Right hindlimb (tissue), 1 donor: ENCODE measurements at regions not wholly inside any gene's neighbourhood (a gene's known extent, or its start where the extent isn't known, plus 50 kb on each side); places are given as distances from the start of the nearest gene placed in this dataset.

Source experiments
- DNase-seq: peaks from one replicate; pipeline ENCODE4 v3.0.0-alpha.2; 2018

- DNase-seq: no peak
Observed at GRCh38 chr10:123502983-123503382, 163.2 kb upstream of the GPR26 start.

DNA sequence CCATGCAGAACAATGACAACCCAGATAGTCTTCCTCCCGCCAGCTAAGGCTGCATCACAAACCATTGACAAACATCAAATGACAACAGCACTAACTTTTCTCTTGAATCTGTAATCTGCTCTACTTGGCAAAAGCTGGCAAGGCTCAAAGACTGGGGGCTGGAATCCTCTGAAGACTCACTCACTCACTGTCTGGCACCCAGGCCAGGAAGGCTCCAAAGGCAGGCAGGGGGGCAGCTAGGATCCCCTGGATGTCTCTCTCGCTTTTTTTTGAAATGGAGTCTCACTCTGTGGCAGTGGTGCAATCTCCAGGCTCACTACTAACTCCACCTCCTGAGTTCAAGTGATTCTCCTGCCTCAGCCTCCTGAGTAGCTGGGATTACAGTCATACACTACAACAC, 159.7 kb upstream of the GPR26 start:
- no peak for DNase-seq

DNA sequence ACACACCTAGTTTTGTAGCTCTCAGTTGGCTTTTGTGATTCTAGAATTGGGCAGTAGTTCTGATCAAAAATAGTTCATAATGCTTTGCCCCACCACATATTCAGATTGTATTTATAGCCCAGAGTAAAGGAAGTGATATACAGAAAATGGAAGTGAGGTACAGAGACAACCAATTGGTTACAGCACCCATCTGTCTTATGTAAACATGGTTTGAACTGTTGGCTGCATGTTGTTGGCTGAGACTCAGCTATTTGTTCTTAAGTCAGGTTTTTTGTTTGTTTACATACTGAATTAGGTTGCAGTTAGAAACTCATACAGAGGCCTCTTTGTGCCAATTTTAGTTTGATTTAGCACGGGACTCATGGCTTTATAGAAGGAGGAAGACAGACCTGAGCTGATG, 158.9 kb upstream of the GPR26 start:
- DNase-seq: no peak

GRCh38 chr10:123509338-123509737, 156.8 kb upstream of the GPR26 start:
- no peak for DNase-seq

DNA sequence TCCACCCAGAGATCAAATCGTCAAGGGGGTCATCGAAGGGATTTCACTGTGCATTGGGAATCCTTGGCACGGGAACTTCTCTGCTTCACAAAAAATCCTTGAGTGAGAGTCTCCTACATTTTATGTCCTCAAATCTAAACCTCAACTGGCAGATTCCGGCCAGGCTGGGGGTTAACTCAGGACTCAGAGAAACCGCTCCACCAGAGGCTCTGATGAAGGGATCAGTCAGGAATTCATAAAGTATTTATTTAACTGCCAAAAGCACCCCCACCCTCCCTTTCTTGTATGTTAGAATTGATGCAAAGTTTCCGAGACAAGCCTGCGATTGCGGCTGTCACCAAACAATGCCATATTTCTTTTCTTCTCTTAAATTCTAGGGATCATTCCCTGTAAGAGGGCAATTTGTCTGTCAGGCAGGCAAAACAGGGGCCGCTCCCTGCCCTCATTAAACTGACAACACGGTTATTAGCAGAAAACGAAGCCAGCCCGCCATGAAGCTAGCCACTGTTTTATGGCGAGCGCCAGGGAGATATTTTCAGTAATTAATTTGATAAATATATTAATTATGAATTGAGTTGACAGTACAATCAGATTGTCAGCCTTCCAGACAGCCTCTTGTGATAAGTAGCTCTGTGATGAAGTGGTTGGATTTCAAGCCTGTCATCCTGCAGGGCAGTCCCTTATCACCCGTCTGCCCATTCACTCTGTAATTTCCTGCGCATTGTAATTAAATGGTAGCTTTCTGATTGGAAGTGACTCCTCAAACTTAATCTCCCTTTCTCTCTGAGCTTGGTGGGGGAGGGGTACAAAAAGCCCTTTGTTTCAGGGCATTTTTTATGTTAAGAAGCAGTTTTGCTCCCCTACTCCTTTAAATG, 153.0 kb upstream of the GPR26 start:
- DNase-seq: no peak

DNA sequence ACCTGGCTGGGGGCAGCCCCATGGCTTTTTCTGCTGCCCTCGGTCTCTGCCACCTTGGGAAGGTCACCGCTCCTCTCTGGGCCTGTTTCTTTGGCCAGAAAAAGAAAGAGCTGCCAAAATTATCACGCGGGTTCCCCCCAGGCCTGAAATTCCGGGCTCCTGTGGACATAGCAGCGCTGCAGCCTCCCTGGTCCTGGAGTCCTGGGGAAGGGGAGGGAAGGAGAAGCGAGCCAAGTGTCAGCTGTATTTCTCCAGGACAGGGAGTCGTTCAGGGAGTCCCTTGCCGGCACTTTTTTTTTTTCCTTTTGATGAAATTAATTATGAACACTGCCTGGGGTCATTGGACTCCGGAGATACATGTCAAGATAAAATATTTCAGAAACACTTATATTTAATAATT, 152.3 kb upstream of the GPR26 start:
- DNase-seq: no peak

DNA sequence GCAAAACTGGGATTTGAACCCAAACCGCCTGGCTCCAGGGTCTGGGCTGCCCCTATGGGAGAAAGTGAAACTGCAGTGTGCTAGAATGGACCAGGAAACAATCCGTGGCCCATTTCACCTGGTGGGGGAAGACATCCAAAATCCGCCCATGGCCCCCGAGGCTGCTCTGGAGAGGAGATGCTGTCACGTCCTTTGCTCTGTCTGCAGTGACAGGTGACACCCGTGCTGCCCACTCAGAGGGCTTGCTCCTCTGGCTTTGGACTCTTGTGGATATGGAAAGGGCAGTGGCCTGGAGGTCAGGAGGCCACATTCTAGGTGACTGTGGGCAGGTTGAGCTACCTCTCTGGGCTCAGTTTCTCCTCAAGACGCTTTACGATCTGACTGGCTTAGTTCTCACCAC, 151.2 kb upstream of the GPR26 start:
- DNase-seq: no peak

DNA sequence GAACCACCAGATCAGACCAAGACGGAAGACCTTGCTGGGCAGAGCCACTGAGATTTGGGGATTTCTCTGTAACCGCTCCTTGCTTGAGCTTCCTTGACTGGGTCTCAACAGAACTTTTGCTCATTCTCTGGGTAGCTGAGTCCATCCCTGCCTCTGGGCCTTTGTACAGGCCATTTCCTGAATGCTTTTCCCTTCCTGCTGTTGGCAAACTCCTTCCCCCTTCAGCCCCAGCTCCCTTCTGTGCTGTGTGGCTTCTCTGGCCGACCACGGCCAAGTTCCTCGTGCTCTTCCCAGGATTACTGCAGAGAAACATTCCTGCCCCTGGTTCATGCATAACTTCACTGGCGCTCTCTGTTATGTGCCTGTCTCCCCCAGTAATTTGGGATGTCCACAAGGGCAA, 150.5 kb upstream of the GPR26 start:
- no peak for DNase-seq

DNA sequence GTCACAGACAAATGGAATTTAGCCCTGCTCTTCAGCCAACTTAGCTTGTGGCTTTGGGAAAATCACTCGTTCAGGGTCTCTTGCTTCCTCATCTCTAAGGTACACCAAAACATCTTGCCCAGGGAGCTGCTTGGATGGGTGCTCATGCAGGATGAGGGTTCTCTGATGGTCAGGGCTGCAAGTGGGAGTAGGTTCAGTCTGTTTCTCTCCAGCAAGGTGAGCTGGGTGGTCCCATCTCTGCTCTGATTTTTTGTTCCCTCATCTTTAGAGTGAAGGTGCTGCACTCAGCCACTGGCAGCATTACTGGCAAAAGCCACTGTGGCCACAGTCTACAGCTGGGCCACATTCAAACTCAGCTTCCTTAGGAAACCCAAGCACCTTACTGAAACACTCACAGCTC, 149.9 kb upstream of the GPR26 start:
- no peak for DNase-seq

- DNase-seq: no peak
Observed at GRCh38 chr10:123517426-123517825, 148.7 kb upstream of the GPR26 start.

GRCh38 chr10:123517901-123518300, 148.3 kb upstream of the GPR26 start:
- no peak for DNase-seq

GRCh38 chr10:123518765-123519164, 147.4 kb upstream of the GPR26 start:
- DNase-seq: no peak

GRCh38 chr10:123519861-123520260, 146.3 kb upstream of the GPR26 start:
- no peak for DNase-seq

DNA sequence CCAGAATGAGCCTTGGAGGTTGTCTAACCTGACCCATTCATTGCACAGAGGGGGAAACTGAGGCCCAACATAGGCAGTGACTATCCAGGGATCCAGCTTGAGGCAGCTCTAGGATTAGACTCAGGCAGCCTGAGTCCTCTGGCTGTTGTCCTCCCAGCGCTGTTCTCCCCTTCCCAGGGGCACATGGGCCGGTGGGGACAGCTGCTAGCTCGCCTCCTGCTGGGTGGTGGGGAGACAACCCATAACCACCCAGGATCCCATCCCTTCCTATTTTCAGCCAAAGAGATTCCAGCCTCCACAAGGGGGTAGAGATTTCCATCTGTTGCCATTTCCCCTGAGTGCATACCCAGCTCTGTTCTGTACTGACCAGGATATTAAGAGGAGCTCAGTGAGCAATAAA, 145.1 kb upstream of the GPR26 start:
- no peak for DNase-seq

GRCh38 chr10:123521556-123521955, 144.6 kb upstream of the GPR26 start:
- no peak for DNase-seq

DNA sequence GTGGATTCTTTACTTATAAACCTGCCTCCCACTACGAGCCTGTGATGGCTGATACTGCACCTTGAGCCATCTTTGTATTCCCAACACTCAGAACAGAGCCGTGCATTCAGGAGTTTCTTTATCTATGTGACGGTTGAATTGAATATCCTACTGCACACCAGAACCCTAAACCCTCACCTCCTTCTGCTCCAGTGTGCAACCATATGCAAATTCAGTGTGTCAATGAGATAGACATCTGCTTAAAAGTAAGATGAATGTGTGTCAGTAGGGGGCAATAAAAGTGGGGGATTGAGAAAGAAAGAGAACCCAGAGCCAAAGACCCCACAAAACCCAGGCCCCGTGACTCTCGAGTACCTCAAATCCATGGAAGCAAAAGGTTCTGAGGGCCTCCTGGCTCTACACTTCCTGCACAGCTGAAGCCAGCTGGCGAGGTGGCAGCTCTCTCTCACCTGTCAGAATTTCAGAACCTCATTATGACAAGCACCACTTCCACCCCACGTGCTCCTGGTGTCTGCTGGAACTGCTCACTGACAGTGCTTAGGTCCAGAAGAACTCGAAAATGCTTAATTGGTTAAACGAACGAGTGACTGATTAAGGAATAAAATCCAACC, 143.3 kb upstream of the GPR26 start:
- DNase-seq: no peak

DNA sequence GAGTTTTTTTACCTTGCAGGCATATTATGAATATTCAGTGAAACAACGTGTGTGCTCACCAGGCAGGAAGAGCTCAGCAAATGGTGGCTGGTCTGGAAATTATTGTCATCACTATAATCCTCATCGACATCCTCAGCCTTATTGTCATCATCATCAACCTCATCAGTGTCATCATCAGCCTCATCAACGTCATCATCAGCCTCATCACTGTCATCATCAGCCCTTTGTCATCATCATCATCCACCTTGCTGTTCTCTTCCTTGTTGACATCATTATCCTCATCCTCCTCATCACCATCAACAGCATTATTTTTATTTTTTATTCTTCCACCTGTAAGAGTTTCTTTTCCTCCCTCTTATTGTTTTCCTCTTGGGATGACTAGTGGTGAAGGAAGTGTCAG, 142.3 kb upstream of the GPR26 start:
- DNase-seq: no peak

DNA sequence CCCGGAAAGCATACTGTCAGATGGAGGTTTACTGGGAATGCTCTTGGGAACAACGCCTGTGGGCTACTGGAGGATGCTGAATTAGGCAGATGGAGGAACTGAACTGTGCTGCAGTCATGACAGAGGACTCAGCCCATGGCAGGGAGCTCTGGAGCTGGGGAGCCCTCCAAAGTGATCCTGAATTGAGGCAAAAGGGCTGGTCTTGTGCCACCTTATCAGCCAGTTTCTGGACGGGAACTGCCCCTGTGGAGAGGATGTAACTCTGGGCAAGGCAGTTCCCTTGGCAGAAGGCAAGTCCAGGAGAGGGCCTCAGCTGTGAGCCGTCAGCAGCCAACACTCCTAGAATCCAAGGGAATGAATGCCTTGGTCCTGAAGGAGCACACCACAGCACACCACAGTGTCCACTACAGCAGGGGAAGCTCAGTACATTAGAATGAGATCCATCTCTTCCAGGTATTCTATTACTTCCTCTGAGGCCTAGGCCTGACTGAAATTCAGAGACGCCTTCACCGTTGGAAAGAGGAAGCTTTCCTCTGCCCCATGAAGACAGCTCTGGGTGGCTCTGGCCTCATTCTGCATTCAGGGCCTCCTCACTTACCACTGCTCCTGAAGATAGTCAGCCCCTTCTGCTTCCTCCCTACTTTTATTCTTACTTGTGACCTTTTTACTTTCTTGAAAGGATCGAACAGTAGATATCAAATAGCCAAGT, 139.6 kb upstream of the GPR26 start:
- DNase-seq: no peak

DNA sequence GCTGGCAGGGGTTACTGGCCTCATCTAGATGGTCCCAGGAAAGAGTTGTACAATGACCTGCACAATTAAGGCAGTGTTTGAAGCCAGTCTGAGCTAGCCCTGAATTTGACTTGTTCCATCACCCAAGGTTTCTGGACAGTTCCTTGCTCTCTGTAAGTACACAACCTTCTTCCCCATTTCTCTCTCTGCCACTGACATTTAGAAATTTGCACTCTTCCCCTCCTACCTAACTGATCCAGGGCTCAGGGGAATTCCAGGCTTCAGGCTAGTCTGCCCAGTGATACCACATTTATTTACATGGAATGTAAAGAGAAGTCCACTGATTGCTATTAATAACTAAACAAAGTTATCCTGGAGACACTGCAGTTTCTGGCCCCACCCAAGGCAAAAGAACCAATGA, 139.0 kb upstream of the GPR26 start:
- DNase-seq: no peak

DNA sequence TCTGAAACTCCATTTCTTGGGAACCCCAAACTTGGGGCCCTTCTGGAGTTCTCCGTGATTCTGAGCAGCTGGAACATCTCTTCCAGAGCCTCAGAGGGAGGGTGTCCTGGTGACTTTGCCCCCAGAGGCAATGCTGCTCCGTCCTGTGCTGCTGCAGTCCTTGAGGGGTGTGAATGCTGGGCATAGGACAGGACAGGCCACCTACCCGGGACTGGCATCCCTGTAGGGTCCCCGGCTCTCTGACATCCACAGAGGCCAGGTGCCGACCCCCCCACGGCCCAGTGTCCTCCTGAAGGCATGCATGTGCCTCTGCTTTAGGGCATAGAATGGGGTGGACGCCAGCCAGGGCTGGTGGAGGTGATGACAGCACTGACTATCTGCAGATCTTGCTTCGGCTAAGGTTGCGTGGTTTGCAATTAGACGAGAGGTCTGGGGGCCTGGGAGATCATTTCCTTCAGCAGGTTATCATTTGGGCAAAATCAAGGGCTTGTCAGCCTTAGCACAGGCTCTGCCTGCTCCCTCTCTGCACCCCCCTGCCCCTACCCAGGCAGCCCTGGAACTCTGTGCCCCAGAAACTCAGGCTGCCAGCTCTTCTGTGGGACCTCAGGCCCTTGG, 136.9 kb upstream of the GPR26 start:
- no peak for DNase-seq

- DNase-seq: no peak
Observed at GRCh38 chr10:123530166-123530870, 135.8 kb upstream of the GPR26 start.

GRCh38 chr10:123535386-123535785, 130.8 kb upstream of the GPR26 start:
- DNase-seq: no peak
